ENCODE measurements at regions not wholly inside any gene's neighbourhood (a gene's known extent, or its start where the extent isn't known, plus 50 kb on each side); places are given as distances from the start of the nearest gene placed in this dataset.

DNA sequence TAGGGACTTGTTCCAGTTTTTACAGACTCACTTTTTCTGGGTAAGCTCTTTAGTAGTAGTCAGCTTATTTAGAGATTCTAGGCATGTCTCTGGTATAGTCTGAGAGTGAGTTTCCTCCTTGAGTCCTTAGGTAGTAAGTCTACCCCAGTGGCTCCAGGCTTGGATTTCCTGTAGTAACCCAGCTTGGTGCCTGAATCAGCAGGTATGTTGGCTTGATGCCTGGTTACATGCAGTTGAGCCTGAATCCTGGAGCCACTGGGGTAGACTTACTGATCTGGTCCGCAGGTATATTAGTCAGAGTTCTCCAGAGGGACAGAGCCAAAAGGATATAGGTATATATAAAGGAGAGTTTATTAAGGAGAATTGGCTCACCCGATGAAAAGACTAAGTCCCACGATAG, 85.8 kb upstream of the RBMS3 start:
- no peak for TF ChIP-seq POLR2A (IDR thresholded peaks at IDR 0.05; ENCODE audit: low read depth, low read length)
- TF ChIP-seq SPI1 (IDR thresholded peaks at IDR 0.05; ENCODE audit: low read depth, low read length) = no peak
- no peak for TF ChIP-seq TAF1 (IDR thresholded peaks at IDR 0.05; ENCODE audit: low read depth, low read length)
- TF ChIP-seq POLR2AphosphoS5 (IDR thresholded peaks at IDR 0.05; ENCODE audit: low read depth, low read length) = no peak

All from GM12891 (cell line).